ENCODE measurements at regions not wholly inside any gene's neighbourhood (a gene's known extent, or its start where the extent isn't known, plus 50 kb on each side); places are given as distances from the start of the nearest gene placed in this dataset.
"Not testable (repeated sequence)": the region's sequence is repeated elsewhere in the genome, so short reads cannot be mapped to it uniquely, and the experiment has no call there.

DNA sequence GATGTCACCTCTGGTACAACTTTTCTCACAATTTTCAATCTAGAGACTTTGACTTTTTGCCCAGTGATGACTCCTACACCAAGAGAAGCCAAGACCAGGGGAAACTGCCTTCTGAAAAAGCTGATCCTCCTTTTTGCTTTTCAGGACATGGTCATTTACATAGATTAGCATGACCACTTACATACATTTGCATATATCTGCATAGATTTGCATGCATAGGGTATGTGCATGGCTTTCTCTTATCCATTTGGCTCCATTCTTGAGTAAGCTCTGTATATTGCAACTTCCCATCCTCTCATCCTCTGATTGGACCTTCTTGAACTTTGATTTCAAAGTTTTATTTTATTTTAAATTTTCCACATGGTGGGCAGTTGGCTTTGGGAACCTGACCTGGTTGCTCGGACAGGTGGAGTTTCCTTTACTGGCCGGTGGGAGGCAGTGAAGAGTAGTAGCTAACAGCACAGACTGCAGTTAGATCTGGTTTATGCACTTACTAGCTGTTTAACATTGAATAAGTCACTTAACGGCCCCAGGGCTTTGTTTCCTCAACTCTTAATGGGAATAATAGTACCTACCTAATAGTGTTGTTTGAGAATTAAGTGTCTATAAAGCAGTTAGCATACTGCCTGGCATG is 92.9 kb downstream of the GPR139 start:
- peak in 1 of 2 donors; percentile 2 for DNase-seq

DNA sequence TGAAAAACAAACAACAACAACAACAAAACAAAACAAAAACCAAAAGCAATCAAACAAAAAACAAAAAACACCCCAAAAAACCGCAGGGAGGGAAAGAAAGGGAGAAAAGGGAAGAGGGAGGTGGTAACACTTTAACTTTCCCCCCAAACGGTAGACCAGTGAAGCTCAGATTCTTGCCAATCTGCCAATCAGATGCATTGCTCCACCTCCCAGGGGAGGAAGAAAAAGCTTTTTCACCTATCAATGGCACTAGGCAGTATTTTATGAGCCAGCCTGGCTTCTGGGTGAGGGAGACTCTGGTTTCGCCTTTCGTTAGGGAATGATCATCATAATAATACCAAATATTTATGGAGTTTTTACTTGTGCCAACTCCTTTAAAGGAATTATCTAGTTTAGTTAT is 94.1 kb downstream of the GPR139 start:
- DNase-seq, result no peak

DNA sequence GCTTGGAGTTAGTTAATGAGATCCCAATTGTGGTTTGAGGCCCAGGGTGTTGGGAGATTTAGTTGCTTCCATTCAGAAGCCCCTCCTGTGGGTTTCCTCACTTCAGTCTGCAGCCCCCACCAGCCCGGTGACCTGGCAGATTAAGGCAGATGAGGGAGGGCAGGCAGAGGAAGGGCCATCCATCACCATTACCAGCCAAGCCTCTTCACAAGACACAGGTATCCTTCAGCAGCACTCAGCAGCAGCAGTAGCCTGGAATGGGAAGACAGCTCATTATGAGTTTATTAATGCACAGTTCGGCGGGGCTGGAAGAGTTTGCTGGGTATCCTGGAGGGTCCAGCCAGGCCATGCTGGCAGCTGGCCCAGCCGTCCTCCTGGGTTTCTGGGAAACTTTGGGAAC is 90.0 kb upstream of the GPRC5B start:
- DNase-seq, result no peak

DNA sequence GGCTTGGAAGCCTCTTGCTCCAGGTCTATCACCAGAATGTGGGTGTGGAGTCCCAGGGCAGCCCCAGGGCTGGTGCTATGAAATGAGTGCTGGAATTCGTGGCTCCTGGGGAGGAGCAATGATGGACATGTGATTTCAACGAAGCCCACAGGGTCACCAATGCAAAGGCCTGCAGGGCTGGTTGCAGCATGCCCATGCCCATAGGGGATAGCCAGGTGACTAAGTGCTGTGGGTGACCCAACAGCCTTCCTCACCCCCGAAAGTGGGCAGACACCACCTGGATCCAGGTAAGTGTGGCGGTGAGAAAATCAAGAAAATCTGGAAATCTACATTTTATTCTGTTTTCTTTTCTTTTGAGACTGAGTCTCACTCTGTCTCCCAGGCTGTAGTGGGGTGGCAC is 87.5 kb upstream of the GPRC5B start:
- DNase-seq, result no peak

DNA sequence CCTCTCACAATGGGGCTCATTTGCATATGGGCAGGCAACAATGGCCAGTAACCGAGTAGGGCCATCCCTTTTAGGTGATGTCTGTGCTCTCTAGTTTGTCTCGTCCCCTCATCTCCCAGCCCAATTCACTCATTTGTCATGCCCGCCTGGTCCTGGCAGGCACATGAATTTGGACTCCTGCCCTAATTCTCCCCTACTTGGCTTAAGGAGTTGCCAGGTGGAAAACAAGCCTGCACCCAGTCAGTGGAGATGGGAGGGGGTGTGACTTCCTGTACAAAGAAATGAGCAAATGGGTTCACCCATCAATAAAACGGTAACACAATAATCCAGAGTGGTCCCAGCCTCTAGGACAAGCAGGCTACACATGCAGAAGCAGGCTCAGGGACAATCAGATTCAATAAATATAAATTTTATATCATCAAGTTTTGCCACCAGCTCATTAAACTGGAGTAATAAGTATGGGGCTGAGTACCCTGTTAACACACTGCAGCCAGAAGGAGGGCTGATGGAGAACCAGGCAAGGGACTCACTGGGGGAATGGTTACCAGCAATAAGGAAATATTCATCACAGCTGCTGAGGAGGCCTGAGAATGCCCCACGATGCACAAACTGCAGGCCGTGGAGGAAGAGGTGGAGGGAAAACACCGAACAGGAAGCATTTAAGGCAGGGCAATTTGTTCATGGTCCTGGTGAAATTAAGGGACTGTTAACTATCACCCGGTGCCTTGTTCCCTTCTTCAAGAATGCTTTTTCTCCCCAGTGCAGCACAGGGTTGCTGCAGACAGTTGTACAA is 84.4 kb upstream of the GPRC5B start:
- no peak for DNase-seq

DNA sequence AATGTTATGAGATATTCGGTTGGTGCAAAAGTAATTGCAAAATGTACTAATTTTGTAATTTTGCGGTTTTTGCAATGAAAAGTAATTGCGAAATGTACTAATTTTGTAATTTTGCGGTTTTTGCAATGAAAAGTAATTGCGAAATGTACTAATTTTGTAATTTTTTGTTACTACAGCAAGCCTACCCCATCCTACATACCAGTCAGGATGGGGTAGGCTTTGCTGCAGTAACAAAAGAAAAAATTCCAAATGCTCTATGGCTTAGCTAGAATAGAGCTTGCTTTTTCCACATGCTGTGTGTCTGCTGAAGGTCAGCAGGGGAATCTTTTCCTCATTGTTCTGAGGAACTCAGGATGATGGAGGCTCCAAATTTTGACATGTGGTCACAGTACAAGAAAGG is 83.3 kb upstream of the GPRC5B start:
- no peak for DNase-seq

DNA sequence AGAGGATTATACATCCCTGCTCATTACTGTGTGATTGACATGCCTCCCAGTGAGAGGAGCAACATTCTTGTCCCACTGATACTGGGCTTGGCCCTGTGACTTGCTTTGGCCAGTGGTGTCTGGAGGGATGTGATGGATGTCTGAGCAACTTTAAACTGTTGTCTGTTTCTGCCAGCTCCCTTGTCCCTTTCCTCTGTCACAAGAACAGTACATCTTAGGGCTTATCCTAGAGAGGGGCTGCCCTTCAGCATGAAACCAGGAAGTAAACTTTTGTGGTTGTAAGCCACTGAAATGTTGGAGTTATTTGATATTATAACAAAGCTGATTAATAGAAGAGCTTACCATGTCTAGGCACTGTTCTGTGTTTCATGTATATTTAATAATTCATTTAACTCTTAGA is 82.9 kb upstream of the GPRC5B start:
- no peak for DNase-seq

DNA sequence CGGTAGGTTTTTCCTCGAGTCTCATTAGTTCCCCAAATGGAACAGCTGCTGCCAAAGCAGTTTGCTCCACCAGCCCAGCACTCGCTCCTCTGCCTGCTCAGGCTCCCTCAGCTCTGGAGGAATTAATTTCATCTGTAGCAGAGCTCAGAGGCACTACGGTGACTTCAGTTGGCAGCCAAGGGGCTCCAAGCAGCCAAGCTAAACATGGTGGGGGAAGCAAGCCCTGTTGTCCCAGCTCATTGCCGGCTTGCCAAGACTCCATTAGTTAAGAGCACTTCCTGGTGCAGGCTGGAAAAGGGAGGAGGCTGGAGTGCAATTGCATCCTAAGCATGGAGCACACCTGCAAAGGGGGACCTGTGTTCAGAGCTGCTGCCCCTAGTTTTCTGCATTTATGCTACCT is 78.7 kb upstream of the GPRC5B start:
- no peak for DNase-seq

DNA sequence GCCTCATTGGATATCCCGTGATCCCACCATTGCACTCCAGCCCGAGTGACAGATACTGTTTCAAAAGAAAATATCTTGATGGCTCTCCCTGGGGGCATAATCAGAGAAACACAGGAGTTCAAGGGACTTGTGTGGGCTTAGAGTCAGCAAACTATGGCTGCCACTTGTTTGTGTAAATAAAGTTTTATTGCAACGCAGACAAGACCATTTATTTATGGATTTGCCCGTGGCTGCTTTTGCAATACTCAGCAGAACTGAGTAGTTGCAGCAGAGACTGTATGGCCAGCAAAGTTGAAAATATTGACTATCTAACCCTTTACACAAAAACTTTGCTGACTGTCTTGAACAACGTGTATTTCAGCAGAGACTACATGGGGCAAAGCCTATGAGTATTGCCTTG is 75.5 kb upstream of the GPRC5B start:
- DNase-seq, result no peak

DNA sequence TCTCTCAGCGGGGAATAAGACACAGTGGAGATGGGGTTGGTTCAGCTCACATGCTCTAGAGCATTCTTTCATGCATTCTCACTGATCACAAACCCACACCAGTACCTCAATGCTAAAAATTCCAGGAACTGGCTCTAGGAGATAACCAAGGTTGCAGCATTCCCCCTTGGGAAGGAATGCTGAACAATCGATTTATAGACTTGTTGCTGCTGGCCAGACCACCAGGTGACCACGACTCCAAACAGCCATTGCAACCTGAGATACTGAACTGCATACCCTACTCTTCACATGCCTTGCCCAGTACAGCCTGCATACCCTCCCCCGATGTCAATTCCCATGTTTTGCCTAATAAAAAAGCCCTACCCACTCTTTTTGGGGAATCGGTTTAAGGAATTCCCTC is 75.1 kb upstream of the GPRC5B start:
- no peak for DNase-seq

DNA sequence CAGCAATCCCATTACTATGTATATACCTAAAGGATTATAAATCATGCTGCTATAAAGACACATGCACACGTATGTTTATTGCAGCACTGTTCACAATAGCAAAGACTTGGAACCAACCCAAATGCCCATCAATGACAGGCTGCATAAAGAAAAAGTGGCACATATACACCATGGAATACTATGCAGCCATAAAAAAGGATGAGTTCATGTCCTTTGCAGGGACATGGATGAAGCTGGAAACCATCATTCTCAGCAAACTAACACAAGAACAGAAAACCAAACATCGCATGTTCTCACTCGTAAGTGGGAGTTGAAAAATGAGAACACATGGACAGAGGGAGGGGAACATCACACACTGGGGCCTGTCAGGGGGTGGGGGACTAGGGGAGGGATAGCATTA is 71.2 kb upstream of the GPRC5B start:
- DNase-seq, result not testable (repeated sequence)

DNA sequence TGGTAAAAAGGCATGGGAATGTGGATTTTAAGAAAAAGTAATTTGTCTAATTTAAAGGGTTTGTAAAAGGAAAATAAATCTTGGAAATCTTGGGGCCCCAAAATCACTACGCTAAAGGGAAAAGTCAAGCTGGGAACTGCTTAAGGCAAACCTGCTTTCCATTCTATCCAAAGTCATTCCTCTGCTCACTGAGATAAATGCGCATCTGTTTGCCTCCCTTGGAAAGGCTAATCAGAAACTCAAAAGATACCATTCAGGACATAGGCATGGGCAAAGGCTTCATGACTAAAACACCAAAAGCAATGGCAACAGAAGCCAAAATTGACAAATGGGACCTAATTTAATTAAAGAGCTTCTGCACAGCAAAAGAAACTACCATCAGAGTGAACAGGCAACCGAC is 70.4 kb upstream of the GPRC5B start:
- not testable (repeated sequence) for DNase-seq

DNA sequence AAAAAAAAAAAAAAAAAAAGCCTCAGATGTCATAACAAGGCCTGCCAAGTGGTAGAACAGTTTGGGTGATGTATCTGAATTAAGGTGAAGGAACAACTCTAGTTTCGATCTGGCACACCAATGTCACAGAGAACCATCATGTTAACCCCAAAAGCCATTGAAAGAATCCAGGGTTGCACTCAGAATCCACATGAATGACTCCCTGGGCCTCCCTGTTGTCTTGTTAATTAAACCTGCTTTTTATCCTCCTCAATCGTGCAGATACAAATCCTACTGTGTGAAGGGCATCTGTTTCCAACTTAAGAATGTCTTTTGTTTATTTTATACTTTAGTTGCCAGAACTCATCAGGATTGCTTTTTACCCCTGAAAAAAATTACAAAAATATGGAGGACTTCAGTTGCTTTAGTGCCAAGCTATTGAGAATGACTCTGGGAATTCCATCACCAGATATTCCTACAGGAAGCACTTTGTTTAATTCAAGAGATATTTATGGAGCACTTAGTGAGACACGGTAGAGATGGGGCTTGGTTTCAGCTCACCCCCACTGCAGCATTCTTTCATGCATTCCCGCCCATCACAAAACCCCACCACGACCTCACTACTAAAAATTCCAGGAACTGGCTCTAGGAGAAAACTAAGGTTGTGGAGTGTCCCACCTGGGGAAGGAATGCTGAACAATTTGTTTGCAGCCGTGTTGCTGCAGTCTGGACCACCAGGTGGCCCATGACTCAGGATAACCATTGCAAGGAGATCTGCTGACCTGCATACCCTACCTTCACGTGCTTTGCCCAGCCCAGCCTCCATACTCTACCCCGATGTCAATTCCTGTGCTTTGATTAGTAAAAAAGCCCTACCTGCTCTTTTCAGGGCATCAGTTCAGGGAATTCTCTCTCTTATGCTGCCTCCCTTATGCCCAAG is 63.8 kb upstream of the GPRC5B start:
- no peak for DNase-seq

DNA sequence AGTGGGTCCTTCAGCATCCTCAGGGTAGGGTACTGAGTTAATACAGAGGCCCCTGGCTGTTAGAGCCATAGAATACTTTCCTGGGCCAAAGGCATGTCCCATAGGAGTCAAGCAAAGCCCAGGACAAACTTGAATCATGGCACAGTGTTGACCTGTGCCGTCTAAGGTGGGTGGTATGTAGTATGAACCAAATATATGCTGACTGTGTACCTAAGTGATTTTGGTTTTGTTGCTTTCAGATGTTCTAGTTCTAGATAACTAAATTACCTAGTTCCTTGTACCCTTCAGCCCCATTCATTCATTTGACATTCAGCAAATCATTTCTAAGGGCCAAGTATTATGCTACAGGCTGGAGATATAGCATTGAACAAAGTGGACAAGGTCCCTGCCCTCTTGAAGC is 61.3 kb upstream of the GPRC5B start:
- DNase-seq, result no peak

DNA sequence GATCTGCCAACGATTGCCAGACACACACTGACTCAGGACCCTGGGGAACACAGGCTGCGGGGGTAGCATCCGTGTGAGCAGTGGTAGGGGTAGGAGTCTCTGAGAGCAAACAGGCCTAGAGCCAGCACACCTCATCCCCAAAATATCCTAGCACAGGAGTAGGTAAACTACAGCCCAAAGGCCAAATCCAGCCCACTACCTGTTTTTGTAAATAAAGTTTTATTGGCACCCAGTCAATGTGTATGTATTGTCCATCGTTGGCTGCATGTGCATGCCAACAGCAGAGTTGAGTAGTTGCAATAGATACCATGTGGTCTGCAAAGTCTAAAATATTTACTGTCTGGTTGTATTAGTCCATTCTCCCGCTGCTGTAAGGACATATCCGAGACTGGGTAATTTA is 55.5 kb upstream of the GPRC5B start:
- DNase-seq, result no peak

DNA sequence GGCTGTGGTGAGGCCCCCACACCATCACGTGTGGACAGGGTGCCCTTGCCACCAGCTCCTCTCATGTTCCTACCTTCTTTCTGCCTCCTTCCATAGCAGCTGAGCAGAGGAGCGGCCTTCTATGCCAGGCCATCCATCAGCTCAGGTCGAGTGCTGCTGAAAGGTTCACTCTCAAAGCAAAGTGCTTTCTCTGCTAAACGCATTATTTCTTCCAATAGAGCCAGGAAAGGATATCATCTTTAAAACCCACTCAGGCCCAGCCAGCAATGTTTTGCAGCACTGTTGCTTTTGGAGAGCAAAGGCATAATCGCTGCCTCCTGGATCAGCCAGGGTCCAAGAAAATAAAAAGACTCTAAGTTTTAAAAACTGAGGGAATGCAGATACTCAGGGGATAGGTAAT is 54.9 kb upstream of the GPRC5B start:
- no peak for DNase-seq

DNA sequence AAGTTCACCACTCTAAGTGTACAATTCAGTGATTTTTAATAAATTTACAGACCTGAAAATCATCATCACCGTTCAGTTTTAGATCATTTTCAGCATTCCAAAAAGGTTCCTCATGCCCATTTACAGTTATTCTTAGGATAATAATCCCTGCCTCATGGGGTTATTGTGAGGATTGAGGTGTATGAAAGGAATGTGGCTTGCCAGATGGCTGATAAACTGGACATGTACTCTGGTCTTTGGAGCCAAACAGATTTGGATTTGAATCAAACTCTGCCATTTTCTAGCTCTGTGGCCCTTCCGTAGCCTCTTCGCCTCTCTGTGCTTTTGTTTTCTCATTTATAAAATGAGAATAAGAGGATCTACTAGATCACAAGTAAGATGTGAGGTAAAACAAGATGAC is 53.9 kb upstream of the GPRC5B start:
- no peak for DNase-seq

DNA sequence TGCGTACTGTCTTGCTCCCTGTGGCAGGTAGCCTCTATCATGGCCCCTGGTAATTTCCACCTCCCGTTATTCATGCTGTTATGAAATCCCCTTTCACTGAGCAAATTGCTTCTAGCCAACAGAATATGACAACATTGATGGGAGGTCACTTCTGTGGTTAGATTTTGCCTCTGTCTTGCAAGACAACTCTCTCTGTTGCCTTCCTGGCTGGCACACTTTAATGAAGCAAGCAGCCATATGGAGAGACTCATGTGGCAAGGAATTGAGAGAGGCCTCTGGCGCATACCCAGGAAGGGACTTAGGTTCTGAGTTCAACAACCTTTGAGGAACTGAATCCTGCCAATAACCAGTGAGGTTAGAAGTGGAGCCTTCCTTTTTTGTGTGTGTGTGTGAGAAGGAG is 51.8 kb upstream of the GPRC5B start:
- DNase-seq, result no peak

DNA sequence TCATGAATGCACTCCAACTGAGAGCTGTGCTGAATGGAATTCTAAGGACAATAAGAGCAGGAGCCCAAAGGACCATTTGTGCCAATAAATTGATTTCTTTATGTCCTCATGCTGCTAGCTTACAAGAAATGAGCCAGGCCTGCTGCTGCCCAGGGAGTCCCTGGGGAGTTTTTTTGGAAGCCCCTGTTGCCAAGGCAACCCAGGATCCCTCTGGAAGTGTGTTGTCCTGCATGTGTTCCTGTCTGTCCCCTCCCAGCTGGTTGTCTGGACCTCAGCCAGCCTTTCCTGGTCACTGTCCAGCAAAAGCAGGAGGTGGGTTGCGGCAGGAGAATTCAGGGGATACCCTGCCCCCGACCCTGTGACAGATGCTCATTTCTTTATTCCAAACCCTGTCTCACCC is 51.0 kb upstream of the GPRC5B start:
- DNase-seq, result no peak

All from stimulated activated CD4-positive, alpha-beta T cell treated with anti-CD3 and anti-CD28 coated beads, Interleukin-2, amount 100 ng/mL, for 24 hours (primary cell).